HL-60 (cell line): ENCODE measurements at regions not wholly inside any gene's neighbourhood (a gene's known extent, or its start where the extent isn't known, plus 50 kb on each side); places are given as distances from the start of the nearest gene placed in this dataset.

ENCODE experiments used
- DNase-seq, 2 experiments: peaks; one replicate each; pipeline ENCODE4 v3.0.0-alpha.2; 2010 to 2020; ENCODE audit warnings: low read depth in 1 of 2, low spot score in 1 of 2
- H3K27ac ChIP-seq: fragments of 250-450 bp; sonication (Bioruptor Pico); replicated peaks from 2 replicates; pipeline ENCODE4 v1.5.1; 2020; ENCODE audit warnings: mild to moderate bottlenecking, moderate library complexity
- H3K27me3 ChIP-seq: fragments of 250-450 bp; sonication (Bioruptor Pico); 2 replicates; pipeline ENCODE4 v1.5.1; 2021; ENCODE audit warnings: mild to moderate bottlenecking, moderate library complexity; ENCODE audit not compliant: insufficient read depth, poor library complexity, severe bottlenecking
- H3K4me3 ChIP-seq: replicated peaks from 2 replicates; pipeline ENCODE4 v1.5.1; 2011; ENCODE audit warnings: mild to moderate bottlenecking, control low read depth, low read length; ENCODE audit not compliant: insufficient read depth
- GABPA ChIP-seq: IDR thresholded peaks from 2 replicates; pipeline ENCODE4 v1.6.1; 2012; ENCODE audit warnings: low read depth
- POLR2AphosphoS5 ChIP-seq: IDR thresholded peaks from 2 replicates; pipeline ENCODE4 v1.6.1; 2012; ENCODE audit warnings: low read depth
- SPI1 ChIP-seq: IDR thresholded peaks from 2 replicates; pipeline ENCODE4 v1.6.1; 2012; ENCODE audit warnings: low read depth, mild to moderate bottlenecking, borderline replicate concordance
- TF ChIP-seq, protein P1 (sequence below): IDR thresholded peaks from one replicate; pipeline ENCODE4 v1.5.1; 2011; ENCODE audit warnings: low read length, control low read depth, inconsistent platforms; ENCODE audit not compliant: insufficient read depth
- TF ChIP-seq, protein P2 (sequence below): IDR thresholded peaks from 2 replicates; pipeline ENCODE4 v1.6.1; 2012; ENCODE audit warnings: low read depth; ENCODE audit not compliant: insufficient replicate concordance

DNA sequence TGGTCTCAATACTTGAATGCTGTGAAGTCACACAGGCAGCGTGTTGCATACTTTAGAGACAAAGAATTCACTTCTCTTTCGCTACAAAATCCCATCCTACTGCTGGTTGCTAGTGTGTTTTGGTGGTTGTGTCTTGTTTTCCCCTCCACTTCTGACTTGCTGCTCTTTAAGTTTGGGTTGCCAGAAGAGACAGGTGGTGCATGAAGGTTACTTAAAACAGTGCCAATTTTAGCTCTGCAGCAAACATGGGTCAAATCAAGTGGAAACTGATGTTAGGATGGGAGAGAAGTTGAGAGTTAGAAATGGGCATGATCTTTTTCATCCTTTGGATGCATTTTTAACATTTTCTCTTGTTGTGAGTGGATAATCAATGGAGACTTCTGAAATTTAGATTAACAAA lies 136.2 kb upstream of the KCNH7 start:
- DNase-seq, result no peak
- TF ChIP-seq POLR2AphosphoS5 (no peak), GABPA (no peak), SPI1 (no peak)
- TF ChIP-seq, protein P1, sequence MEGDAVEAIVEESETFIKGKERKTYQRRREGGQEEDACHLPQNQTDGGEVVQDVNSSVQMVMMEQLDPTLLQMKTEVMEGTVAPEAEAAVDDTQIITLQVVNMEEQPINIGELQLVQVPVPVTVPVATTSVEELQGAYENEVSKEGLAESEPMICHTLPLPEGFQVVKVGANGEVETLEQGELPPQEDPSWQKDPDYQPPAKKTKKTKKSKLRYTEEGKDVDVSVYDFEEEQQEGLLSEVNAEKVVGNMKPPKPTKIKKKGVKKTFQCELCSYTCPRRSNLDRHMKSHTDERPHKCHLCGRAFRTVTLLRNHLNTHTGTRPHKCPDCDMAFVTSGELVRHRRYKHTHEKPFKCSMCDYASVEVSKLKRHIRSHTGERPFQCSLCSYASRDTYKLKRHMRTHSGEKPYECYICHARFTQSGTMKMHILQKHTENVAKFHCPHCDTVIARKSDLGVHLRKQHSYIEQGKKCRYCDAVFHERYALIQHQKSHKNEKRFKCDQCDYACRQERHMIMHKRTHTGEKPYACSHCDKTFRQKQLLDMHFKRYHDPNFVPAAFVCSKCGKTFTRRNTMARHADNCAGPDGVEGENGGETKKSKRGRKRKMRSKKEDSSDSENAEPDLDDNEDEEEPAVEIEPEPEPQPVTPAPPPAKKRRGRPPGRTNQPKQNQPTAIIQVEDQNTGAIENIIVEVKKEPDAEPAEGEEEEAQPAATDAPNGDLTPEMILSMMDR, result no peak
- Histone ChIP-seq H3K27ac (no peak overlapping the region), H3K27me3 (no peaks in the 10 kb centered on the region), H3K4me3 (no peak overlapping the region)

DNA sequence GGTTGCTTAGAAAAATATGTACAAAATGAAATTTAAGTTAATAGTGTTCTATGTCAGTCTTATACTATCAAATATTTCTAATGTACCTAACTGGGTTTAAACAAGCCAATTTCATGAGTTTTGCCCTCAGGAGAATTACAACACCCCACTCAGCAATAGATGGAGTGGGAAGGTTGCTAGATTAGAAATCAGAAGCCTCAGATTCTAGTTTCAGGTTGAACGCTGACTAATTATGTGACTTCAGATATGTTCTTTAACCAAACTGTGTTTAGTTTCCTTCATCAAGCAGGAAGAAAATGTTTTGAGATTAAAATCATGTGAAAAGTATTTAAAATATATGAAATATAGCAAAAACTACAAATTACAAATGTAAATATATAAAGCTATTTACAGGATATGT lies 133.8 kb upstream of the KCNH7 start:
- Histone ChIP-seq H3K4me3 (no peak overlapping the region), H3K27ac (no peak overlapping the region)
- TF ChIP-seq, protein P1, result no peak
- TF ChIP-seq POLR2AphosphoS5 (no peak), GABPA (no peak), SPI1 (no peak)
- TF ChIP-seq, protein P2, sequence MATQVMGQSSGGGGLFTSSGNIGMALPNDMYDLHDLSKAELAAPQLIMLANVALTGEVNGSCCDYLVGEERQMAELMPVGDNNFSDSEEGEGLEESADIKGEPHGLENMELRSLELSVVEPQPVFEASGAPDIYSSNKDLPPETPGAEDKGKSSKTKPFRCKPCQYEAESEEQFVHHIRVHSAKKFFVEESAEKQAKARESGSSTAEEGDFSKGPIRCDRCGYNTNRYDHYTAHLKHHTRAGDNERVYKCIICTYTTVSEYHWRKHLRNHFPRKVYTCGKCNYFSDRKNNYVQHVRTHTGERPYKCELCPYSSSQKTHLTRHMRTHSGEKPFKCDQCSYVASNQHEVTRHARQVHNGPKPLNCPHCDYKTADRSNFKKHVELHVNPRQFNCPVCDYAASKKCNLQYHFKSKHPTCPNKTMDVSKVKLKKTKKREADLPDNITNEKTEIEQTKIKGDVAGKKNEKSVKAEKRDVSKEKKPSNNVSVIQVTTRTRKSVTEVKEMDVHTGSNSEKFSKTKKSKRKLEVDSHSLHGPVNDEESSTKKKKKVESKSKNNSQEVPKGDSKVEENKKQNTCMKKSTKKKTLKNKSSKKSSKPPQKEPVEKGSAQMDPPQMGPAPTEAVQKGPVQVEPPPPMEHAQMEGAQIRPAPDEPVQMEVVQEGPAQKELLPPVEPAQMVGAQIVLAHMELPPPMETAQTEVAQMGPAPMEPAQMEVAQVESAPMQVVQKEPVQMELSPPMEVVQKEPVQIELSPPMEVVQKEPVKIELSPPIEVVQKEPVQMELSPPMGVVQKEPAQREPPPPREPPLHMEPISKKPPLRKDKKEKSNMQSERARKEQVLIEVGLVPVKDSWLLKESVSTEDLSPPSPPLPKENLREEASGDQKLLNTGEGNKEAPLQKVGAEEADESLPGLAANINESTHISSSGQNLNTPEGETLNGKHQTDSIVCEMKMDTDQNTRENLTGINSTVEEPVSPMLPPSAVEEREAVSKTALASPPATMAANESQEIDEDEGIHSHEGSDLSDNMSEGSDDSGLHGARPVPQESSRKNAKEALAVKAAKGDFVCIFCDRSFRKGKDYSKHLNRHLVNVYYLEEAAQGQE, result no peak

GRCh38 chr2:162968306-162968705 lies 129.7 kb upstream of the KCNH7 start:
- H3K27me3 ChIP-seq, result no peaks in the 10 kb centered on the region
- TF ChIP-seq POLR2AphosphoS5, result no peak
- no peak for TF ChIP-seq GABPA
- TF ChIP-seq, protein P2, result no peak
- TF ChIP-seq, protein P1, result no peak
- TF ChIP-seq SPI1, result no peak
- H3K4me3 ChIP-seq, result no peak overlapping the region
- DNase-seq, result no peak
- no peak overlapping the region for H3K27ac ChIP-seq

More for the DNA sequence above, 133.8 kb upstream of the KCNH7 start:
- no peaks in the 10 kb centered on the region for H3K27me3 ChIP-seq
- DNase-seq, result no peak

GRCh38 chr2:162967811-162968210 lies 129.2 kb upstream of the KCNH7 start:
- no peak for DNase-seq
- Histone ChIP-seq H3K4me3 (no peak overlapping the region), H3K27me3 (no peaks in the 10 kb centered on the region), H3K27ac (no peak overlapping the region)
- TF ChIP-seq SPI1 (no peak), POLR2AphosphoS5 (no peak), GABPA (no peak)
- TF ChIP-seq, protein P2, result no peak
- TF ChIP-seq, protein P1, result no peak
